Endodermal cell (in vitro differentiated cells): ENCODE measurements at regions not wholly inside any gene's neighbourhood (a gene's known extent, or its start where the extent isn't known, plus 50 kb on each side); places are given as distances from the start of the nearest gene placed in this dataset.

ENCODE experiments used
- DNase-seq: peaks from one replicate; pipeline ENCODE4 v3.0.0-alpha.2; 2017
- H3K27ac ChIP-seq: 2 replicates; pipeline ENCODE4 v1.5.1; 2013; ENCODE audit warnings: mild to moderate bottlenecking, low read depth, low read length, moderate library complexity
- H3K27me3 ChIP-seq: 2 replicates; pipeline ENCODE4 v1.6.1; 2013; ENCODE audit warnings: mild to moderate bottlenecking, low read length, moderate library complexity; ENCODE audit not compliant: insufficient read depth, control insufficient read depth, poor library complexity, severe bottlenecking
- H3K36me3 ChIP-seq: 2 replicates; pipeline ENCODE4 v1.7.0; 2013; ENCODE audit warnings: mild to moderate bottlenecking, low read length, moderate library complexity; ENCODE audit not compliant: control insufficient read depth, insufficient read depth
- H3K4me1 ChIP-seq: one replicate; pipeline ENCODE4 v1.7.0; 2013; ENCODE audit warnings: low read length; ENCODE audit not compliant: control insufficient read depth, insufficient read depth
- H3K4me3 ChIP-seq: 2 replicates; pipeline ENCODE4 v1.5.1; 2013; ENCODE audit warnings: mild to moderate bottlenecking, low read length, moderate library complexity
- H3K9ac ChIP-seq: 2 replicates; pipeline ENCODE4 v1.6.1; 2013; ENCODE audit warnings: mild to moderate bottlenecking, low read length, moderate library complexity; ENCODE audit not compliant: poor library complexity, severe bottlenecking; ENCODE audit errors: extremely low read depth
- H3K9me3 ChIP-seq: 2 replicates; pipeline ENCODE4 v1.6.1; 2013; ENCODE audit warnings: mild to moderate bottlenecking, low read length, moderate library complexity; ENCODE audit not compliant: control insufficient read depth
- H3K27ac Mint-ChIP-seq: 2 replicates; pipeline ENCODE4 v1.8.0; 2020; ENCODE audit warnings: mixed read lengths
- H3K27me3 Mint-ChIP-seq: 2 replicates; pipeline ENCODE4 v1.8.0; 2021; ENCODE audit warnings: mild to moderate bottlenecking, mixed read lengths; ENCODE audit not compliant: insufficient read depth
- H3K36me3 Mint-ChIP-seq: 2 replicates; pipeline ENCODE4 v1.8.0; 2020; ENCODE audit warnings: low read depth, mixed read lengths
- H3K4me1 Mint-ChIP-seq: 2 replicates; pipeline ENCODE4 v1.8.0; 2020; ENCODE audit warnings: mixed read lengths
- H3K4me3 Mint-ChIP-seq: 2 replicates; pipeline ENCODE4 v1.8.0; 2020; ENCODE audit warnings: mild to moderate bottlenecking, moderate library complexity, mixed read lengths
- H3K9me3 Mint-ChIP-seq: 2 replicates; pipeline ENCODE4 v1.8.0; 2020; ENCODE audit warnings: mild to moderate bottlenecking, mixed read lengths
- CTCF ChIP-seq: fragments of 200-600 bp; sonication (generic); conservative IDR thresholded peaks from 2 replicates; pipeline ENCODE4 v1.5.0; 2021; ENCODE audit warnings: antibody characterized with exemption, mild to moderate bottlenecking
- WGBS, 2 experiments: methylation state at CpG; one replicate each; pipeline versions ENCODE4 v1.1.5 to v1.1.7; 2013; ENCODE audit warnings: missing lambda C conversion rate in 2 of 2, mixed read lengths in 1 of 2; ENCODE audit not compliant: insufficient coverage in 1 of 2, insufficient read length in 1 of 2; 5-methylcytosine and 5-hydroxymethylcytosine counted together

- no peak for TF ChIP-seq CTCF
- no peak overlapping the region for H3K4me3 Mint-ChIP-seq
- Histone ChIP-seq H3K4me3 (no peak overlapping the region), H3K27ac (no peak overlapping the region), H3K27me3 (no peaks in the 10 kb centered on the region), H3K36me3 (no peaks in the 10 kb centered on the region), H3K4me1 (no peaks in the 10 kb centered on the region), H3K9ac (no peak overlapping the region), H3K9me3 (no peaks in the 10 kb centered on the region)
- H3K27me3 Mint-ChIP-seq = peaks cover 2% of the 10 kb centered on the region
- H3K4me1 Mint-ChIP-seq = no peaks in the 10 kb centered on the region
- WGBS, 2 experiments = 82 to 91% methylated on average over 3 to 8 of the region's 8 CpGs
- no peaks in the 10 kb centered on the region for H3K36me3 Mint-ChIP-seq
- H3K9me3 Mint-ChIP-seq = no peaks in the 10 kb centered on the region
- no peak for DNase-seq
- H3K27ac Mint-ChIP-seq = no peak overlapping the region
Measured at GRCh38 chr11:19510468-19510867, 202.2 kb upstream of the NAV2 start.

DNA sequence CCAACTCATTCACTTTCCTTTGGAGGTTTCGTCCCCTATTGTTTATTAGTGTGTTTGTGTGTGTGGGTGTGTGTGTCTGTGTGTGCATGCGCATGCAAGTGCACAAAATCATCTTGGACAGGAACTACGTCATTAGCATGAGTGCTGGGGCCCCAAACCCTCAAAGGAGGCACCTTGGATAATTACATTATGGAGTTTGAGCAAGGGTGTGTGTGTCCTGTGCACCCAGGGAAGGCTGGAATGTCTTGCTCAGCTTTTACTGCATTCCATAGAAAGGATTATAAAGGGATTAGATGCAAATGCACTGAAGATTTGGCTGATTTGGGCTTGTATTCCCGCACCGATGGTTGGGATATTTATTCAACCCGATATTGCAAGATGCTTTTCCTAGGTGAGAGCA lies 203.4 kb upstream of the NAV2 start:
- Mint-ChIP-seq H3K9me3 (no peaks in the 10 kb centered on the region), H3K27me3 (peaks cover 2% of the 10 kb centered on the region), H3K4me3 (no peak overlapping the region), H3K36me3 (no peaks in the 10 kb centered on the region), H3K27ac (no peak overlapping the region), H3K4me1 (no peaks in the 10 kb centered on the region)
- no peak for TF ChIP-seq CTCF
- 85 to 86% methylated on average over 6 of the region's 6 CpGs for WGBS, 2 experiments
- DNase-seq = no peak
- no peak overlapping the region for H3K4me3 ChIP-seq
- H3K4me1 ChIP-seq = no peaks in the 10 kb centered on the region
- H3K9me3 ChIP-seq = no peaks in the 10 kb centered on the region
- no peaks in the 10 kb centered on the region for H3K36me3 ChIP-seq
- no peak overlapping the region for H3K9ac ChIP-seq
- H3K27ac ChIP-seq = no peak overlapping the region
- no peaks in the 10 kb centered on the region for H3K27me3 ChIP-seq

- Mint-ChIP-seq H3K27ac (no peak overlapping the region), H3K4me3 (no peak overlapping the region), H3K4me1 (no peaks in the 10 kb centered on the region), H3K27me3 (peaks cover 3% of the 10 kb centered on the region), H3K36me3 (no peaks in the 10 kb centered on the region), H3K9me3 (no peaks in the 10 kb centered on the region)
- Histone ChIP-seq H3K9me3 (no peaks in the 10 kb centered on the region), H3K36me3 (no peaks in the 10 kb centered on the region), H3K4me1 (no peaks in the 10 kb centered on the region), H3K4me3 (no peak overlapping the region), H3K27ac (no peak overlapping the region), H3K9ac (no peak overlapping the region), H3K27me3 (no peaks in the 10 kb centered on the region)
- no peak for TF ChIP-seq CTCF
- 78 to 100% methylated on average over 2 of the region's 2 CpGs for WGBS, 2 experiments
- no peak for DNase-seq
Measured at GRCh38 chr11:19508165-19508564, 204.5 kb upstream of the NAV2 start.
